Heart left ventricle (tissue), 16 donors: ENCODE measurements at regions not wholly inside any gene's neighbourhood (a gene's known extent, or its start where the extent isn't known, plus 50 kb on each side); places are given as distances from the start of the nearest gene placed in this dataset.
A peak's percentile ranks its signal among the peaks of the same experiment; 100 is the strongest.

Experiments
- ATAC-seq, 4 donors: fragments of 200-7000 bp; cut with Tn5 transposase; one replicate each; pipeline ENCODE4 v1.9.1; 2020 to 2022; ENCODE audit warnings: moderate library complexity in 4 of 4, mild to moderate bottlenecking in 3 of 4, moderate number of reproducible peaks in 1 of 4
- DNase-seq, 5 donors: peaks; one replicate each; pipeline ENCODE4 v3.0.0-alpha.2; 2020
- H3K27ac ChIP-seq, 12 donors: fragments of 200-600 bp; sonication (generic) in 4 of 12; one replicate each; pipeline versions ENCODE4 v1.5.0 to v1.8.0; 2016 to 2022; ENCODE audit warnings: mild to moderate bottlenecking in 2 of 12
- H3K27me3 ChIP-seq, 9 donors: fragments of 200-600 bp; sonication (generic) in 2 of 9; one replicate each; pipeline versions ENCODE4 v1.5.1 to v1.8.0; 2016 to 2022; ENCODE audit warnings: mild to moderate bottlenecking in 3 of 9
- H3K36me3 ChIP-seq, 9 donors: fragments of 200-600 bp; sonication (generic) in 2 of 9; one replicate each; pipeline versions ENCODE4 v1.5.0 to v1.8.0; 2018 to 2022; ENCODE audit warnings: mild to moderate bottlenecking in 2 of 9
- H3K4me1 ChIP-seq, 12 donors: fragments of 200-600 bp; sonication (generic) in 4 of 12; one replicate each; pipeline versions ENCODE4 v1.5.0 to v1.8.0; 2016 to 2022; ENCODE audit warnings: mild to moderate bottlenecking in 3 of 12
- H3K4me3 ChIP-seq, 12 donors: fragments of 200-600 bp; sonication (generic) in 4 of 12; one replicate each; pipeline versions ENCODE4 v1.5.0 to v1.8.0; 2017 to 2022; ENCODE audit warnings: mild to moderate bottlenecking in 9 of 12, moderate library complexity in 4 of 12
- H3K9me3 ChIP-seq, 12 donors: fragments of 200-600 bp; sonication (generic) in 4 of 12; one replicate each; pipeline versions ENCODE4 v1.5.0 to v1.8.0; 2016 to 2022; ENCODE audit warnings: mild to moderate bottlenecking in 1 of 12
- CTCF ChIP-seq, 12 donors: fragments of 200-600 bp; sonication (generic) in 4 of 12; IDR thresholded peaks; one replicate each; pipeline versions ENCODE4 v1.5.0 to v1.8.0; 2018 to 2022; ENCODE audit warnings: antibody characterized with exemption in 12 of 12, mild to moderate bottlenecking in 5 of 12
- POLR2A ChIP-seq, 2 donors: fragments of 450-650 bp; IDR thresholded peaks; one replicate each; pipeline ENCODE4 v1.6.1; 2017; ENCODE audit warnings: antibody characterized with exemption in 2 of 2, mild to moderate bottlenecking in 2 of 2, moderate library complexity in 2 of 2
- WGBS, 4 donors: extraction: QIAGEN DNeasy Blood & Tissue Kit in 2 of 4; methylation state at CpG; one replicate each; pipeline versions ENCODE4 v1.1.5 to v1.1.7; 2013 to 2018; 5-methylcytosine and 5-hydroxymethylcytosine counted together
- intact Hi-C, 10 donors: fragments of 100-400 bp; cut with DNase I; formaldehyde crosslinking; loops; one replicate each; pipeline versions ENCODE4 v1.11.1 to v1.14.2; 2022
- donor health status: ischemic (EF 13 %, LVEDD 7.1; RV severe dilation, severe dysfunction).
- donor health status: healthy with polysubstance abuse.
- donor health status: DM: no; HTN: yes; CAD: no.
- donor health status: DM: no; HTN: no; CAD: no.
- donor health status: ischemic (EF 25% LVEDD 6.9; RV normal size, moderate dysfunction).
- donor health status: ischemic (EF 25% LVEDD 5.7; RV mildly dilated, moderate dysfunction).
- donor health status: healthy.
- donor health status: DM: yes; HTN: yes; CAD: no.
- donor health status: ischemic (EF 35%, LVEDD 5.7; RV mildly dilated, moderate dysfunction).
- donor health status: nonischemic (EF 11% LVEDD 7.7; RV severe dilation, severe dysfunction).
- donor health status: DM: yes; HTN: yes; CAD: no.
- donor health status: PGD.
- donor health status: ischemic (EF 29% LVEDD 5.4; RV normal size, mild dysfunction).
- donor health status: nonischemic (EF 23%, LVEDD 6.1; RV moderate dilation, normal function).

DNA sequence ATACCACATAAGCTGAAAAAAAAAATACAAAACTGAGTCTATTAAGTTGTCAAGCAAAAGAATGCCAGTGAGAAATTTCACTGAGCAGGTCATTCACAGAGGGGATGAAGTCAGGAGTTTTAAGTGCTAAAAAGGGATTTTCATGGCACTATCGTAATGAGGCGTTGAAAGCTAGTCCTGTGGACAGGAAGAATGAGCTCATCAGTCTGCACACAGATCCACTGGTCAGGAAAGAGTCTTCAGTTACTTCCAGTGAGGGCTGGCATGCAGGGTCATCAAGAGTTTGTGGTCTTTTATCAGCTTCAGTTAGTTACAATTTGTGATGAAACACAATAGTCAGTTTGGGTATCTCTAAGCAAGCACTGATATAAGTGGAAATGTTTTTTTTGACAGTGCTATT, 88.1 kb upstream of the WSCD2 start:
- TF ChIP-seq CTCF (IDR thresholded peaks at IDR 0.05), result no peak
- TF ChIP-seq POLR2A (IDR thresholded peaks at IDR 0.05), result no peak
- ATAC-seq, result no peak
- H3K27me3 ChIP-seq, result peaks cover 0 to 13% (median 0%) of the 10 kb centered on the region in 9 donors
- no peak overlapping the region for H3K4me3 ChIP-seq
- intact Hi-C loops, result loop anchor here in 1 of 10 donors (10.0 kb wide), 1 partner anchor 376 kb away; no protein-coding TSS in a partner anchor
- 23 to 38% (median 31%) methylated on average over 2 of the region's 2 CpGs for WGBS, 4 donors
- no peak overlapping the region for H3K27ac ChIP-seq
- H3K36me3 ChIP-seq, result no peaks in the 10 kb centered on the region
- no peaks in the 10 kb centered on the region for H3K9me3 ChIP-seq
- DNase-seq, result no peak
- peaks cover 0 to 7% (median 0%) of the 10 kb centered on the region in 12 donors for H3K4me1 ChIP-seq

DNA sequence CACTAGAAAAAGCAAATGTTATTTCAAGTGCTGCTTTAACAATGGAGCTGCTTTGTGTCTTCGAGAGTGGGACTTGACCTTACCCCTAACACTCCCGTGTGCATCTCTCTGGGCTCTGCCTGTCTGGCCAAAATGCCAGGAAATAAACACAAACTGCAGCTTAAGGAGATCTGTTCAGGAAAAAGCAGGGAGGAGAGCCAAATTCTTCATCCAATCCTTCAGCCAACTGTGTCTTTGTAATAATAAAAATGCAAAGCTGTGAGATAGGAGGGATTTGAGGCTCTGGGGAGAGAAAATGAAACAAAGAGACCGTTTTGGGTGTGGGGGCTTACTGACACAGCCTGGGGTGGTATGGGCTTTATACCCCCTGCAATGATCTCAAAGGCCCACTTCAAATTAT, 85.8 kb upstream of the WSCD2 start:
- Histone ChIP-seq H3K9me3 (no peaks in the 10 kb centered on the region), H3K36me3 (no peaks in the 10 kb centered on the region), H3K27me3 (peaks cover 0 to 15% (median 0%) of the 10 kb centered on the region in 9 donors), H3K4me1 (peaks cover 0 to 11% (median 5%) of the 10 kb centered on the region in 12 donors), H3K27ac (no peak overlapping the region), H3K4me3 (no peak overlapping the region)
- no peak for ATAC-seq
- intact Hi-C loops, result loop anchor here in 1 of 10 donors (10.0 kb wide), 1 partner anchor 378 kb away; no protein-coding TSS in a partner anchor
- TF ChIP-seq CTCF (IDR thresholded peaks at IDR 0.05) (no peak), POLR2A (IDR thresholded peaks at IDR 0.05) (no peak)
- no peak for DNase-seq
- 37 to 43% (median 40%) methylated on average over 3 of the region's 3 CpGs for WGBS, 4 donors

DNA sequence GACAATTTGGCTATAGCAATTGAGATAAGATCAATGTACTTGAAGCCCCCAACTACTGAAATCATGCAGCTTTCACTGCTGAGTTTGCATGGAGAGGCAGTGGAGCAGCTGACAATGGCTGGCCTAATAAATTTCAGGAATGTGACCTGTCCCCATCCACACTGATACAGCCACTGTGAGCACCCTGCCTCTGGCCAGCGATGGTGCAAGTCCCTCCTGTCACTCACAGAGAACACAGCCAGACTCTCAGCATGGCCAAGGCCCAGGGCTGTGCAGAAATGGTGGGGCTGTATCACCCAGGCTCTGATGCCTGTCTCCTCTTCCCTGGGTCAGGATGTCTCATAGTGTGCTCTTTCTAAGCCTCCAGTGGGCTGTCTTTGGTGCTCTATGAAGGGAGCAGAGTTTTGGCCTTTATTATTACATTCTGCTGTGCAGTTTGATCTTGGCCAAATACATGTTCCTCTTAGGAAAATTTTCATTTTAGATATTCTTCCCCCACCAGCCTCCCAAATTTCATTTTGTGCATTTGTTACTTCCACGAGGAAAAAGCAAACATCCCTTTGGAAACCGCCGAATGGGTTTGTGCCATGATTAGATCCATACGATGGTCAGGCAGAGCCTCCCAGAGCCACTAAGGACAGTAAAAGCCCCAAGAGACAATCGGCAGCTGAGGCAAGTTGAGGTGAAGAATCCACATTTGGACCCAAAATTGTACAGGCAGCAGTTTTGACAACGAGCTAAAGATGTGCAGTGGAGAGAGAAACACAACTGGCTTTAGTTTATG, 85.1 kb upstream of the WSCD2 start:
- TF ChIP-seq CTCF (IDR thresholded peaks at IDR 0.05) (no peak), POLR2A (IDR thresholded peaks at IDR 0.05) (no peak)
- Histone ChIP-seq H3K27me3 (peaks cover 0 to 19% (median 0%) of the 10 kb centered on the region in 9 donors), H3K27ac (no peak overlapping the region), H3K36me3 (no peaks in the 10 kb centered on the region), H3K4me1 (peaks cover 0 to 11% (median 5%) of the 10 kb centered on the region in 12 donors), H3K4me3 (no peak overlapping the region), H3K9me3 (no peaks in the 10 kb centered on the region)
- WGBS, 4 donors, result 69 to 73% (median 69%) methylated on average over 7 of the region's 7 CpGs
- ATAC-seq (peak in 1 of 4 donors; percentile 27), DNase-seq (no peak)
- intact Hi-C loops, result loop anchor here in 1 of 10 donors (10.0 kb wide), 1 partner anchor 379 kb away; no protein-coding TSS in a partner anchor

GRCh38 chr12:108046135-108046534, 83.0 kb upstream of the WSCD2 start:
- Histone ChIP-seq H3K27me3 (peaks cover 0 to 27% (median 0%) of the 10 kb centered on the region in 9 donors), H3K4me3 (peak overlapping the region in 1 of 12 donors; percentile 28), H3K9me3 (no peaks in the 10 kb centered on the region), H3K4me1 (peaks cover 0 to 11% (median 5%) of the 10 kb centered on the region in 12 donors), H3K36me3 (no peaks in the 10 kb centered on the region), H3K27ac (peak overlapping the region in 5 of 12 donors; percentile 44 to 85 (median 65))
- 82 to 85% (median 84%) methylated on average over 10 of the region's 10 CpGs for WGBS, 4 donors
- TF ChIP-seq POLR2A (IDR thresholded peaks at IDR 0.05) (no peak), CTCF (IDR thresholded peaks at IDR 0.05) (no peak)
- DNase-seq (no peak), ATAC-seq (no peak)
- intact Hi-C loops, result loop anchor here in 1 of 10 donors (10.0 kb wide), 1 partner anchor 381 kb away; no protein-coding TSS in a partner anchor
